Keratinocyte (primary cell): ENCODE measurements at regions not wholly inside any gene's neighbourhood (a gene's known extent, or its start where the extent isn't known, plus 50 kb on each side); places are given as distances from the start of the nearest gene placed in this dataset.

Experiments
- DNase-seq: peaks from one replicate; pipeline ENCODE4 v3.0.0-alpha.2; 2011; ENCODE audit warnings: low read depth, missing footprints, low spot score
- FAIRE-seq: peaks from 2 replicates; lab custom pipeline; 2011; peaks lifted over from hg19 to GRCh38; lab: Jason Lieb, UNC
- H2AFZ ChIP-seq: 2 replicates; pipeline ENCODE4 v1.6.0; 2012; ENCODE audit warnings: low read length, control low read depth, inconsistent platforms; ENCODE audit not compliant: control insufficient read depth
- H3K27ac ChIP-seq: 2 replicates; pipeline ENCODE4 v1.5.1; 2011; ENCODE audit warnings: low read length; ENCODE audit not compliant: control insufficient read depth, insufficient read depth
- H3K27me3 ChIP-seq: 3 replicates; pipeline ENCODE4 v1.6.0; 2011; ENCODE audit warnings: low read length; ENCODE audit not compliant: control insufficient read depth, insufficient read depth; ENCODE audit errors: extremely low read depth
- H3K36me3 ChIP-seq, 2 experiments: 2 replicates in 1 of 2; 3 replicates in 1 of 2; pipeline ENCODE4 v1.5.1; 2011; ENCODE audit warnings: low read length in 2 of 2, mild to moderate bottlenecking in 1 of 2; ENCODE audit not compliant: control insufficient read depth in 2 of 2, insufficient read depth in 2 of 2; ENCODE audit errors: extremely low read depth in 1 of 2
- H3K4me1 ChIP-seq: 3 replicates; pipeline ENCODE4 v1.5.1; 2011; ENCODE audit warnings: low read length; ENCODE audit not compliant: control insufficient read depth, insufficient read depth; ENCODE audit errors: extremely low read depth
- H3K4me2 ChIP-seq: 3 replicates; pipeline ENCODE4 v1.6.0; 2011; ENCODE audit warnings: low read depth, low read length; ENCODE audit not compliant: control insufficient read depth, insufficient read depth; ENCODE audit errors: extremely low read depth
- H3K4me3 ChIP-seq, 3 experiments: fragments of 200-600 bp in 1 of 3; sonication (generic) in 1 of 3; 2 replicates in 2 of 3; 3 replicates in 1 of 3; pipeline ENCODE4 v1.5.1; 2011 to 2016; ENCODE audit warnings: low read length in 3 of 3, mild to moderate bottlenecking in 3 of 3, control low read depth in 2 of 3, inconsistent platforms in 1 of 3, low read depth in 1 of 3, mixed read lengths in 1 of 3, mixed run types in 1 of 3, moderate library complexity in 1 of 3; ENCODE audit not compliant: control insufficient read depth in 2 of 3, insufficient read depth in 2 of 3; ENCODE audit errors: extremely low read depth in 1 of 3
- H3K79me2 ChIP-seq: 2 replicates; pipeline ENCODE4 v1.6.0; 2012; ENCODE audit warnings: low read length; ENCODE audit not compliant: control insufficient read depth, insufficient read depth
- H3K9ac ChIP-seq: 3 replicates; pipeline ENCODE4 v1.6.0; 2011; ENCODE audit warnings: low read length; ENCODE audit not compliant: control insufficient read depth, insufficient read depth; ENCODE audit errors: extremely low read depth
- H3K9me1 ChIP-seq: 3 replicates; pipeline ENCODE4 v1.6.0; 2011; ENCODE audit warnings: low read length; ENCODE audit not compliant: control insufficient read depth, insufficient read depth; ENCODE audit errors: extremely low read depth
- H3K9me3 ChIP-seq: 2 replicates; pipeline ENCODE4 v1.5.1; 2012; ENCODE audit warnings: low read depth, low read length; ENCODE audit not compliant: control insufficient read depth
- H4K20me1 ChIP-seq: 3 replicates; pipeline ENCODE4 v1.6.0; 2011; ENCODE audit warnings: low read length; ENCODE audit not compliant: control insufficient read depth, insufficient read depth; ENCODE audit errors: extremely low read depth
- CTCF ChIP-seq, 3 experiments: IDR thresholded peaks in 1 of 3; conservative IDR thresholded peaks in 1 of 3; optimal IDR thresholded peaks in 1 of 3; 2 replicates in 2 of 3; 3 replicates in 1 of 3; pipeline versions ENCODE3 to v1.5.1; 2011; ENCODE audit warnings: low read length in 3 of 3, mild to moderate bottlenecking in 3 of 3, moderate library complexity in 2 of 3, control low read depth in 1 of 3, inconsistent platforms in 1 of 3; ENCODE audit not compliant: insufficient read depth in 2 of 3; ENCODE audit errors: extremely low read depth in 1 of 3
- EZH2 ChIP-seq: IDR thresholded peaks from one replicate; pipeline ENCODE4 v1.6.1; 2012; ENCODE audit warnings: inconsistent platforms, mild to moderate bottlenecking, low read length, moderate library complexity
- dilution Hi-C: fragments of 300-500 bp; cut with MboI; formaldehyde crosslinking; loops from one replicate; pipeline ENCODE4 v1.7.0; 2020; ENCODE audit warnings: low sequenced_read_pairs; ENCODE audit not compliant: extremely low pct_ligation_motif_present

- H3K36me3 ChIP-seq: no peaks in the 10 kb centered on the region
- no peaks in the 10 kb centered on the region for H3K4me1 ChIP-seq
- H3K27ac ChIP-seq: no peak overlapping the region
- no peaks in the 10 kb centered on the region for H3K9me1 ChIP-seq
- TF ChIP-seq EZH2: no peak
- TF ChIP-seq CTCF (optimal IDR thresholded peaks at IDR 0.05 in 1 of 3, IDR thresholded peaks at IDR 0.05 in 1 of 3, conservative IDR thresholded peaks at IDR 0.05 in 1 of 3; ENCODE audit: extremely low read depth in 1 of 3, insufficient read depth in 2 of 3, low read length in 3 of 3): no peak
- no peaks in the 10 kb centered on the region for H4K20me1 ChIP-seq
- DNase-seq (no peak), FAIRE-seq (no peak)
- no peaks in the 10 kb centered on the region for H3K79me2 ChIP-seq
- H3K4me3 ChIP-seq: no peak overlapping the region
- dilution Hi-C loops: no loop called here
- H3K4me2 ChIP-seq: no peak overlapping the region
- no peak overlapping the region for H2AFZ ChIP-seq
- no peak overlapping the region for H3K9ac ChIP-seq
- H3K27me3 ChIP-seq: no peaks in the 10 kb centered on the region
- H3K9me3 ChIP-seq: no peaks in the 10 kb centered on the region
These were observed 85.2 kb upstream of the VIPR2 start for GRCh38 chr7:159229683-159230475.

GRCh38 chr7:159227433-159227832 is 82.8 kb upstream of the VIPR2 start:
- dilution Hi-C loops: no loop called here
- H3K9ac ChIP-seq: no peak overlapping the region
- no peak for TF ChIP-seq EZH2
- TF ChIP-seq CTCF (optimal IDR thresholded peaks at IDR 0.05 in 1 of 3, IDR thresholded peaks at IDR 0.05 in 1 of 3, conservative IDR thresholded peaks at IDR 0.05 in 1 of 3; ENCODE audit: extremely low read depth in 1 of 3, insufficient read depth in 2 of 3, low read length in 3 of 3): no peak
- DNase-seq (no peak), FAIRE-seq (no peak)
- no peaks in the 10 kb centered on the region for H3K36me3 ChIP-seq
- H3K4me1 ChIP-seq: no peaks in the 10 kb centered on the region
- no peak overlapping the region for H2AFZ ChIP-seq
- H3K27ac ChIP-seq: no peak overlapping the region
- no peaks in the 10 kb centered on the region for H3K9me1 ChIP-seq
- no peaks in the 10 kb centered on the region for H3K9me3 ChIP-seq
- H3K27me3 ChIP-seq: no peaks in the 10 kb centered on the region
- H3K4me3 ChIP-seq: no peak overlapping the region
- no peaks in the 10 kb centered on the region for H3K79me2 ChIP-seq
- H4K20me1 ChIP-seq: no peaks in the 10 kb centered on the region
- H3K4me2 ChIP-seq: no peak overlapping the region
